ENCODE measurements at regions not wholly inside any gene's neighbourhood (a gene's known extent, or its start where the extent isn't known, plus 50 kb on each side); places are given as distances from the start of the nearest gene placed in this dataset.

DNA sequence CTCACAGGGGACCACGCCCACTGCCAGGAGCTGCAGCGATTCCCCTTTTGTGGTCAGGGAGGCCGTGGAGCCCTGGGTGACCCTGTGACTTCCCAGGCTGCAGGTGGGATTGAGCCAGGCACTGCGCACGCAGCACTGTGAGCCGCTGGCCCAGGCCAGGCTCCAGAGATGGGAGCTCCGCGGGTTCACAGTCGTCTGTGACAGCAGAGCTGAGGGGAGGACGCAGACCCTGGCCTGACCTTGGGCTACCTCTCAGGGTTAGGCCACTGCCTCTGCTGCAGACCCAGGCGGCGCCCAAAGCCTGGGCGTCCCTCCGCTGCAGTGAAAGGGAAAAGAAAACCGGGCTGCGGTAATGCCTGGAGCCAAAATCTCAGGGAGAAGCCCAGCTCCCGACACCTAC lies 107.5 kb upstream of the GPR26 start:
- no peak overlapping the region for H3K4me3 ChIP-seq (ENCODE audit: low read depth, low read length)
- DNase-seq (ENCODE audit: low read depth) = no peak

GRCh38 chr10:123559066-123559822 lies 106.9 kb upstream of the GPR26 start:
- H3K4me3 ChIP-seq (ENCODE audit: low read depth, low read length) = no peak overlapping the region
- peak; percentile 3 for DNase-seq (ENCODE audit: low read depth)

DNA sequence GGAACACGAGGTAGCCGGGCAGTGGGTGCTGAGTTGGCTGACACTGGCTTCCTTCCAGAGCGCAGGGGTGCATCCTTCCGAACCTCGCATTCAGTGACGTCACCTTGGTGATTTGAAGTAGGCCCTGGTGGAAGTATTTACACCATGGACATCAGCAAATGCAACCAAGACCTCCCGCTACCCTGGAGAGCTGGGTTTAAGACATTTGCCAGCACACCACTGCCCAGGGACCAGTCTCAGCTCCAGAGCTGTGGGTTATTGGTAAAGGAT lies 106.4 kb upstream of the GPR26 start:
- H3K4me3 ChIP-seq (ENCODE audit: low read depth, low read length) = no peak overlapping the region
- no peak for DNase-seq (ENCODE audit: low read depth)

DNA sequence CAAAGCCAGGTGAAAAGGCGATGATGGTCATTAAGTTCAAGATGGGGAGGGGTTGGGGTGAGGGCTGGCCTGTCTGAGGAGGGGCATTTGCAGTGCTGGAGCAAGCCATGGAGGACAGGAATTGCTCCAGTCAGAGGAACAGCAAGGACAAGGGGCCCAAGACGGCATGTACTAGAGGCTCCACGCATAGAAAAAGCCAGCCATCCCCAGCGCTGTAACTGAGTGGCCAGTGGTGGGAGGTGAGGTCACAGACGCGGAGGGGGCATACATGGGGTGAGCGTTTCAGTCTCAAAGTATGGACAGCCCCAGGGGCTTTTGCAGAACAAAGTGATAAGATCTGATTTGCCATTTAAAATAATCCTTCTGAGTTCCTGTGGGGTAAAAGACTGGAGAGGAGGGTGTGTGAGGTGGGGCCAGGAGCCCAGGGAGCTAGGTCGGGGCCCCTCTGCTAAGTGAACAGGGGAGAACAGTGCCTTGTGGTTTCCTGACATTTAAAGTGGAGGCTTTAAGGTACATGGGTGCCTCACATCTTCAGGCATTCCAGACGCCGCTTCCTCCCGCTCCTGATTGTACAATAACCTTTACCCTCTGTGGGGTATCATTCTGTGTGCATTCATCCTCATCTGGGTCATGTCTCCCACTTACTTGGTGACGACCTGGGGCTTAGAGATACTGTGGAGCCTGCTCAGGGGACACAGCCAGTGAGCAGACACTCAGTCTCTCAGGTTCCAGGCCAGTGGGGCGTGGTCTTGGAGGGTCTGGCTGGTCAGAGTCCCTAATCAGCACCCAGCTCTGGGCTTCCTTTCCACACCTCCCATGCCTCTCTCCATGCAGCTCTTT lies 105.6 kb upstream of the GPR26 start:
- H3K4me3 ChIP-seq (ENCODE audit: low read depth, low read length) = no peak overlapping the region
- no peak for DNase-seq (ENCODE audit: low read depth)

DNA sequence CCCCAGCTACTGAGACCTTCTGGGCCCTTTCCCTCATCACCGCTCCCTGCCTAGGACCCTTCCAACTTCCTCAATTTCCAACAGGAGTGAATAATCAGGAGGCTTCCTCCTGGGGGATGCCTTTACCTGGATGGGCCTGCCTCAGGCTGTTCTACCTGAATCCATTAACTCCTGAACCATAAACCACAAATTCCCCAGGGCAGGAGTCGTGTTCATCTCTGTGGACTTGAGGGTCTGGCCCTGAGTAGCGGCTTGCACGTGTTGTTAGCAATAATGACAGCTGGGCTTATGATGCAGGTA lies 105.1 kb upstream of the GPR26 start:
- no peak for DNase-seq (ENCODE audit: low read depth)
- no peak overlapping the region for H3K4me3 ChIP-seq (ENCODE audit: low read depth, low read length)

DNA sequence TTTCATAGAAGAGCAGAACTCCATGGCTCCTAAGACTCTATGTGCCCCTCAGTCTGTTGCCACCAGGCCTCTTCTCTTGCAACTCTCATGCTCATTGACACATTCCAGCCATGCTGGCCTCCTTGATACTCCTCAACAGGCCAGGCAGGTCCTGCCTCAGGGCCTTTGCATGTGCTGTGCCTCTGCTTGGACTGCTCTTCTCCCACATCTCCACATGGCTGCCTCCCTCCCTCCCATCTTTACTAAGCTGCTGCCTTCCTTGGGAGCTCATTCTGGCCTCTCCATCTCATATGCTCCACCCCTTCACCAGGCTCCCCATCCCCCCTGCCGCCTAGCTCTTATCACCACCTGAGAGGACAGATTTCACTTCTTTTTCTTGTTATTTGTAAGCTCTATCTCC lies 103.8 kb upstream of the GPR26 start:
- no peak overlapping the region for H3K4me3 ChIP-seq (ENCODE audit: low read depth, low read length)
- no peak for DNase-seq (ENCODE audit: low read depth)

- H3K4me3 ChIP-seq (ENCODE audit: low read depth, low read length) = no peak overlapping the region
- DNase-seq (ENCODE audit: low read depth) = no peak
Measured at GRCh38 chr10:123562811-123563580, 103.2 kb upstream of the GPR26 start.

GRCh38 chr10:123563581-123563855 lies 102.6 kb upstream of the GPR26 start:
- DNase-seq (ENCODE audit: low read depth) = no peak
- H3K4me3 ChIP-seq (ENCODE audit: low read depth, low read length) = no peak overlapping the region

DNA sequence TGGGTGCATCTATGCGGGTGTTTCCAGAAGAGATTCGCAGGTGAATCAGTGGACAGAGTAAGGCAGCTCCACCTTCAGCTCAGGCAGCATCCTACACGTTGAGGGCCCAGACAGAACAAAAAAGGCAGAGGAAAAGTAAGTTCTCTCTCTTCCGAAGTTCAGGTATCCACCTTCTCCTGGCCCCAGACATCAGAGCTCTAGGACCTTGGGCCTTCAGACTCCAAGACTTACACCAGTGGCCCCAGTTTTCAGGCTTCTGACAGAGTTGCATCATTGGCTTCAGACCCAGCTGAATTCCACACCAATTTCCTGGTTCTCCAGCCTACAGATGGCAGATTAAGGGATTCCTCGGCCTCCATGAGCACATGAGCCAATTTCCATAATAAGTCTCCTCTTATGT lies 102.2 kb upstream of the GPR26 start:
- no peak overlapping the region for H3K4me3 ChIP-seq (ENCODE audit: low read depth, low read length)
- no peak for DNase-seq (ENCODE audit: low read depth)

GRCh38 chr10:123564631-123565030 lies 101.5 kb upstream of the GPR26 start:
- no peak overlapping the region for H3K4me3 ChIP-seq (ENCODE audit: low read depth, low read length)
- DNase-seq (ENCODE audit: low read depth) = no peak

DNA sequence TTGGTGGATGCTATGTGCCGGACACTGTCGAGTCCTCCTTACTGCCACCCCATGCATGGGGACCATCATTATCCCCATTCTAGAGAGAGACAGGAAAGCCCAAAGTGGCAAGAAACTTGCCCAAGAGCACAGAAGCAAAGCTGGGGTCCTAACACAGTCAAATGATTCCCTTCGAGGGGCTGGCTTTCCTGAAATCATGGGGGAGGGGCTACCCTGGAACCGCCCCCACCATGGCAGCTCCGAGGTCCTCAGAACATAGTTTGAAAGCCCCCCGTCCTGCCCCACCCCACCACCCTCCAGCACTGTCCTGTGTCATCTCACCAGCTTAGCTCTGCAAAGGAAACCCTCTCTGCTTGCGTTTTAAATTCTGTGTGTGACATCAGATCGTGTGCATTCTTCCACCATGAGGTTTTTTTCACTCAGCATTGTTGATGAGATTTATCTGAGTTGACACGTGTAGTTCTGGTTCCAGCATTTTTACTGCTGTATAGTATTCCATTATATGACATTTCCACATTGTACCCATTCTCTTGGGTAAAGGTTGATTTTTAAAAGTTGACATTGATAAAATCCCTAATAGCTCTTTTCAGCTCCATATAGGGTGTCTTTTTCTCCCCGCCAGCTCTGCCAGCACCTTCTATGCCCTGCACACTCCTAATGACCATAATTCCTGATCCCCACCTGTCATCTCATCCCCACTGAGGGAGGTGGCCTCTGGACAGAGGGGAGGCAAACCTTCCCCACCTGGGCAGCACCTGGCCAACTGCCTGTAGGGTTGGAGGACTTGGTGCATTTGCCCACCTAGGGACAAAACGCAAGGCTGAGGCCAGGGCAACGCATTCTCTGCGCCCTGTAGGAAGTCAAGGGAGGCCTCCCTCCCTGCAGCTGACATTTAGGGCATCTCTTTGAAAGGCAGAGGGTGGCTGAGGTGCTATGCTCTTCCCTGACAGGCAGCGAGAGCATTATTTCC lies 100.2 kb upstream of the GPR26 start:
- H3K4me3 ChIP-seq (ENCODE audit: low read depth, low read length) = no peak overlapping the region
- DNase-seq (ENCODE audit: low read depth) = no peak

GRCh38 chr10:123567984-123568739 lies 98.0 kb upstream of the GPR26 start:
- DNase-seq (ENCODE audit: low read depth) = no peak
- no peak overlapping the region for H3K4me3 ChIP-seq (ENCODE audit: low read depth, low read length)

GRCh38 chr10:123568751-123569150 lies 97.4 kb upstream of the GPR26 start:
- DNase-seq (ENCODE audit: low read depth) = no peak
- H3K4me3 ChIP-seq (ENCODE audit: low read depth, low read length) = no peak overlapping the region

- H3K4me3 ChIP-seq (ENCODE audit: low read depth, low read length) = no peak overlapping the region
- DNase-seq (ENCODE audit: low read depth) = no peak
Measured at GRCh38 chr10:123569436-123570035, 96.6 kb upstream of the GPR26 start.

- DNase-seq (ENCODE audit: low read depth) = no peak
- H3K4me3 ChIP-seq (ENCODE audit: low read depth, low read length) = no peak overlapping the region
Measured at GRCh38 chr10:123570051-123570897, 95.9 kb upstream of the GPR26 start.

- no peak for DNase-seq (ENCODE audit: low read depth)
- H3K4me3 ChIP-seq (ENCODE audit: low read depth, low read length) = no peak overlapping the region
Measured at GRCh38 chr10:123570898-123571515, 95.1 kb upstream of the GPR26 start.

- DNase-seq (ENCODE audit: low read depth) = no peak
- no peak overlapping the region for H3K4me3 ChIP-seq (ENCODE audit: low read depth, low read length)
Measured at GRCh38 chr10:123571978-123572377, 94.2 kb upstream of the GPR26 start.

Data from skeletal muscle cell (primary cell).